ENCODE measurements at regions not wholly inside any gene's neighbourhood (a gene's known extent, or its start where the extent isn't known, plus 50 kb on each side); places are given as distances from the start of the nearest gene placed in this dataset.
"Not testable (repeated sequence)": the region's sequence is repeated elsewhere in the genome, so short reads cannot be mapped to it uniquely, and the experiment has no call there.

- no peak for DNase-seq
Measured at GRCh38 chr10:108574233-108574632, 1349.1 kb downstream of the XPNPEP1 start.

DNA sequence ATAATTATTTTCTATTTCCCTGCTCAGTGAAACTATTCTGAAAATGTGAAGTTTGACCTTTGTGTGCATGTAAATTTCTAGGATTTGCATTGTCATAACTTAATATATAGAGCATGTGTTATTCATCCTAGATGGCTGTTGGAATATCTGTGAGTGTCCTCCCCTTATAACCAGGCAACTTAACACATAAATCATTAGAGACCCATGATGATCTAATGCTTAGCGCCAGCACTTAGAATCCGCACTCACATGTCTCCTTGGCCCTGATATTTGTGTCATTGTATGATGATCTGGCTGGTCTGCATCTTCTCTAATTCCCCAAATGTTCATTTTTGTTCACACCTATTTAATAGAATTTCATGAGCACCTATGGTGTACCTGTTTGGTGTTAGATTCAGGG lies 1354.5 kb downstream of the XPNPEP1 start:
- no peak for DNase-seq

DNA sequence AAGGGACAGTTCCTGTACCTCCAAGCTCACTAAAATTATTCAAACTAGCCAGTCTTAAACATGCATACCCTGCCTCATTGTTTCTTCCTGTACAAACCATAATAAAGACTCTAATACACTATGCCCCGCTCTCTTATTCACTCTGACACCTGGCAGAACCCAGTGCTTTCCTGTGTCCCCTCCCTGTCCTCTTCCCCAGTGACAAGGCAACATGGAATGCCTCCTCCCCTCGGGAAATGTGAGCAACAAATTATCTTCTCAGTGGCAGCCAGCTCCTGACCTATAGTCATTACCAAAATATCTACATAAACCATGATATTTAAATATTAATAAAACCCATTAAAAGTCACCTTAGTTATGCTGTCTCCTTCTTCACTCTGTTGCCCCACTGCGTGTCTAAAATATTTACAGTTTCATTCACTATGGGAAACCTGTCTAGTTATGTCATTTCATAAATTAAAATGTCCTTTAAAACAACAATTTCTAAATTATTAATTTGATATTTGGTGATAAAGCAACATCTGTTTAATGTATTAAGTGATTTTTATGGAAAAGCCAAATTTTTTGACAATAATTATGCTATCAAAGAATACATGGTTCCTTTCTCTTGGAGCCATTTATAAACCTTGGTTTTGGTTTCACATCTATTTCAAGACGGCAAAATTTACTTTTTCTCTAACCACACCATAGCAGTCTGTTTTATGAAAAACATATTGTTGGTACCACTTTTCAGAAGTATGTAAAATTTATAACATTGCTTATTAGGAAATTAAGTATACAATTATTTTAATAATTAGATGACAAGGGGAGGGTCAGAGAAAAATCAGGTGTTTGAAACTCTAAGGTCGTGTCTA lies 1355.2 kb downstream of the XPNPEP1 start:
- no peak for DNase-seq

- no peak for DNase-seq
Measured at GRCh38 chr10:108566316-108567107, 1356.8 kb downstream of the XPNPEP1 start.

- DNase-seq, result no peak
Measured at GRCh38 chr10:108562105-108562504, 1361.2 kb downstream of the XPNPEP1 start.

DNA sequence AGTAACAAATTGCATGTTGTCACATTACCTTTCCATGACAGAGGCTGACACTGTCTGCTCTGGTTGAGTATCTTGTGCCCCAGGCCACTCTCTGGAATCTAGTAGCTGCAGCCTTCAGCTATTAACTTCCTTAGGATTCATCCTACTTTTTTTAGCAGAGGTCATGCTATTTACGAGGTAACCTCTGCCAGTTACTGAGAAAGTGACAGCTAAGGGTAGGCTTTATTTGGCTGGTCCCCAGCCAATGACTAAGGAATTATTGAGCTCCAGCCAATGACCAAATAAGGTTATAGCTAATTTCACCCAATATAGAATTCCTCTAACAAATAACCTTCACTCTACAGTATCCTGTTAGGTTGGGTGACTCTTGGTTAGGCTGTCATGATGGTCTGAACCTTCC lies 1361.7 kb downstream of the XPNPEP1 start:
- DNase-seq, result no peak

DNA sequence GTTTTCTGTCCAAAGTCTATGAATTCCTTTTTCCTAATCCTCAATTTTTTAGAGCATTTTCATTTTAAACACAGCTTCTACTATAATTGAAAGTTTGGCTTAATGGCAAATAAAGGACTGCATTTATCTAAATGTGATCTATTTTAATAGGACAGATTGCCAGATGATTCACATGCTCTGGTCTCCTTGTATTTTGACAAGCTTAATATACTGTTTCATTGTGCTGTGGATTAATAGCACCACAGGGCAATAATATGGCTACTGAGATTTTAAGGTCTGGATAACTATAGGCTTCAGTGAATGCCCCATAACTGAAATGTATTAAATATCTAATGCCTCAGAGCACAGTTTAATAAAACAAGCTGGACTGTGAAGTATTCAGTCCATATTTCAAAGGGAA lies 1362.8 kb downstream of the XPNPEP1 start:
- no peak for DNase-seq

DNA sequence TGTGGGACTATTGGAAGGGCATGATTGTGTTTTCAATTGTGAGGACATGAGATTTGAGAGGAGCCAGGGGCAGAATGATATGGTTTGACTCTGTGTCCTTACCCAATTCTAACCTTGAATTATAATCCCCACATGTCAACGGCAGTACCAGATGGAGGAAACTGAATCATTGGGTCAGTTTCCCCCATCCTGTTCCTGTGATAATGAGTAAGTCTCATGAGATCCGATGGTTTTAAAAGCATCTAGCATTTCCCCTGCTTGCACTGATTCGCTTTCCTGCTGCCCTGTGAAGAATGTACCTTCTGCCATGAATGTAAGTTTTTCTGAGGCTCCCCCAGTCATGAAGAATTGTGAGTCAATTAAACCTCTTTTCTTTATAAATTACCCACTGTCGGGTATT lies 1367.1 kb downstream of the XPNPEP1 start:
- DNase-seq, result no peak

GRCh38 chr10:108545921-108546320 lies 1377.4 kb downstream of the XPNPEP1 start:
- DNase-seq, result no peak

DNA sequence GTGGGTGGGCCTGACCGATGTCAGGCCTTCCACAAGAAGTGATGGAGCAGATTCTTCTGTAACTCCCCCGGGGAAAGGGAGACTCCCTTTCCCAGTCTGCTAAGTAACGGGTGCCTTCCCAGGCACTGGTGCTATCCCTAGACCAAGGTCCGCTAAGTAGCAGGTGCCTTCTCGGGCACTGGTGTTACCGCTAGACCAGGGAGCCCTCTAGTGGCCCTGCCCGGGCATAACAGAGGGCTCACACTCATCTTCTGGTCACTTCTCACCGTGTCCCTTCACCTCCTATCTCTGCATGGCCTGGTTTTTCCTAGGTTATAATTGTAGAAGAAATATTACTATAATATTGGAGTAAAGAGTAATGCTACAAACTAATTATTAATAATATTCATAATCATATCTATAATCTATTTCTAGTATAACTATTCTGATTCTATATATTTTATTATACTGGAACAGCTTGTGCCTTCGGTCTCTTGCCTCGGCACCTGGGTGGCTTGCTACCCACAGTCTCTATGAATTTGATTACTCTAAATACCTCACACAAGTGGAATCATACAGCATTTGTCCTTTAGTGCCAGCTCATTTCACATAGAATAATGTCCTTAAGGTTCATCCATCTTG lies 1378.7 kb downstream of the XPNPEP1 start:
- DNase-seq, result peak; percentile 44 to 48

DNA sequence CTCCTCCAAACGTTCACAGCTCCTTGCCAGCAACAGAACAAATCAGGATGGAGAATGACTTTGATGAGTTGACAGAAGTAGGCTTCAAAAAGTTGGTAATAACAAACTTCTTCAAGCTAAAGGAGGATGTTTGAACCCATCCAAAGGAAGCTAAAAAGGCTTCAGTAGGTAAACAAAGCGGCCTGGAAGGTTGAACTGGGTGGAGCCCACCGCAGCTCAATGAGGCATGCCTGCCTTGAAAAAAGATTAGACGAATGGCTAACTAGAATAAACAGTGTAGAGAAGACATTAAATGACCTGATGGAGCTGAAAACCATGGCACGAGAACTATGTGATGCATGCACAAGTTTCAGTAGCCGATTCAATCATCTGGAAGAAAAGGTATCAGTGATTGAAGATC lies 1369.0 kb upstream of the SORCS1 start:
- DNase-seq, result not testable (repeated sequence)

- no peak for DNase-seq
Measured at GRCh38 chr10:108523016-108523800, 1358.7 kb upstream of the SORCS1 start.

DNA sequence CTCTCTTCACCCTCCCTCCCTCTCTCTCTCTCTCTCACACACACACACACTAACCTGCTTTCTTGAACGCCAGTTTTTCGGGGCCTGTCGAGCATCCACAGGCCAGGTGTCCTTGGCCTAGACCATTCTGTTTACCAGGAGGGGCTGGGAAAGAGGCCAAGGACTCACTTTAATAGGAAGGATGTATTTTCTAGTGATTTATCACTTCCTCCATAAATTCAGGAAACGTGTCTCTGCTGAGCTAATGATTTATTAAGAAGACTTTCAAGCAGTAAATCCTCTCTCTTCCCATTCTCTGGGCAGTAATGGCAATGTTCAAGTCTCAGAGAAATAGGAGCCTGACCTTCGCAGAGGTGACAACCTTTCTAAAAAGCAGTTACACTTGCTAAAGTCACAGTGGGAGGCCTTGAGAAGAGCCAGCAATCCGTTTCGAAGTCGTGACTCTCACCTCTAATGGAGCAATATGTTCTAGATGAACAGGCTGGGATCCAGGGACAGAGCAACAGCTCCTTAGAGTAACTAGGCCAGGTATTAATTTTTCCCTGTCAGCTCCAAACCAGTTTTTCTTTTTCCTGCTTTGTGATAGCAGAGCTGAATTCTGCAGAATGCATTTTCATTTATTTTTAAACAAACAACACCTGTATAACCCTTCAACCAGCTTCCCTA lies 1357.5 kb upstream of the SORCS1 start:
- no peak for DNase-seq

- no peak for DNase-seq
Measured at GRCh38 chr10:108515821-108516220, 1351.3 kb upstream of the SORCS1 start.

- DNase-seq, result no peak
Measured at GRCh38 chr10:108500396-108500795, 1335.9 kb upstream of the SORCS1 start.

GRCh38 chr10:108496106-108496505 lies 1331.6 kb upstream of the SORCS1 start:
- no peak for DNase-seq

- DNase-seq, result no peak
Measured at GRCh38 chr10:108490944-108491343, 1326.4 kb upstream of the SORCS1 start.

GRCh38 chr10:108471420-108471819 lies 1306.9 kb upstream of the SORCS1 start:
- no peak for DNase-seq

DNA sequence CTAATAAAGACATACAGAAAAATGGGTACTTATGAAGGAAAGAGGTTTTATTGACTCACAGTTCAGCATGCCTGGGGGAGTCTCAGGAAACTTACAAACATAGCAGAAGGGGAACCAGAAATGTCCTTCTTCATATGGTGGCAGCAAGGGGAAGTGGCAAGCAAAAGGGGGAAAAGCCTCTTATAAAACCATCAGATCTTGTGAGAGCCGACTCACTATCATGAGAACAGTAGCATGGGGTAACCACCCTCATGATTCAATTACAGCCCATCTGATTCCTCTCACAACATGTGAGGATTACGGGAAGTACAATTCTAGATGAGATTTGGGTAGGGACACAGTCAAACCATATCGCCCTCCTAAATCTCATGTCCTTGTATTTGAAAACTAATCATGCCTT lies 1305.4 kb upstream of the SORCS1 start:
- no peak for DNase-seq

GRCh38 chr10:108465871-108466641 lies 1301.5 kb upstream of the SORCS1 start:
- no peak for DNase-seq

DNA sequence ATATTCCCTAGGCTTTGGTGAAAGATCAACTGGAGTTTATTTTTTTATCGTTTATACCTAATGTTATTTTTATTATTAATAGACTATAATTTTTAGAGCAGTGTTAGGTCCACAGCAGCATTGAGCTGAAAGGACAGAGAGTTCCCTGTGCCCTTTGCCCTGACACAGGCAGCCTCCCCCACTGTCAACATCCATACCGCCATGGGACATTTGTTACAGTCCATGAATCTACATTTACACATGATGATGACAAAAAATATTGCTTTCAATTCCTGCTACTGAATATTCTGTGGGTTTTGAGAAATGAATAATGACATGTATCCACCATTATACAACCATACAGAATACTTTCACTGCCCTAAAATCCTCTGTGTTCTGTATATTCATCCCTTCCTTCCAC lies 1297.5 kb upstream of the SORCS1 start:
- no peak for DNase-seq

DNA sequence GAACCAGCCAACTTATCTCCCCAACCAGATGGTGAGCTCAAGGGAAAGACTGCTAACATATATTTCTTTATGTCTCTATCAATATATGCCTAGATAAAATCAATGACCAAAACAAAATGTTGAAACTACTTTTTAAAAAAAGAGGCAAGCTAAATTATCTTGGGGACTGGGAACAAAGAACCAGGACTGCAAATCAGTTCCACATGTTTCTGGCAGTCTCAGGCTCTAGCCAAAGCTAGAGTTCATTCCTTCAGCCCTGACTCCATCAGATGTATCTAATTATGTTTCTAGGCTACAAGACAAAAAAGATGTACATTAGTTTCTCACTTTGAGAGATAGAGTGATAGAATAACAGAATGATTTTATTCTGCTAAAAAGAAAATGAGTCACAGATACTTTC lies 1290.3 kb upstream of the SORCS1 start:
- DNase-seq, result no peak
